ENCODE measurements at regions not wholly inside any gene's neighbourhood (a gene's known extent, or its start where the extent isn't known, plus 50 kb on each side); places are given as distances from the start of the nearest gene placed in this dataset.

DNA sequence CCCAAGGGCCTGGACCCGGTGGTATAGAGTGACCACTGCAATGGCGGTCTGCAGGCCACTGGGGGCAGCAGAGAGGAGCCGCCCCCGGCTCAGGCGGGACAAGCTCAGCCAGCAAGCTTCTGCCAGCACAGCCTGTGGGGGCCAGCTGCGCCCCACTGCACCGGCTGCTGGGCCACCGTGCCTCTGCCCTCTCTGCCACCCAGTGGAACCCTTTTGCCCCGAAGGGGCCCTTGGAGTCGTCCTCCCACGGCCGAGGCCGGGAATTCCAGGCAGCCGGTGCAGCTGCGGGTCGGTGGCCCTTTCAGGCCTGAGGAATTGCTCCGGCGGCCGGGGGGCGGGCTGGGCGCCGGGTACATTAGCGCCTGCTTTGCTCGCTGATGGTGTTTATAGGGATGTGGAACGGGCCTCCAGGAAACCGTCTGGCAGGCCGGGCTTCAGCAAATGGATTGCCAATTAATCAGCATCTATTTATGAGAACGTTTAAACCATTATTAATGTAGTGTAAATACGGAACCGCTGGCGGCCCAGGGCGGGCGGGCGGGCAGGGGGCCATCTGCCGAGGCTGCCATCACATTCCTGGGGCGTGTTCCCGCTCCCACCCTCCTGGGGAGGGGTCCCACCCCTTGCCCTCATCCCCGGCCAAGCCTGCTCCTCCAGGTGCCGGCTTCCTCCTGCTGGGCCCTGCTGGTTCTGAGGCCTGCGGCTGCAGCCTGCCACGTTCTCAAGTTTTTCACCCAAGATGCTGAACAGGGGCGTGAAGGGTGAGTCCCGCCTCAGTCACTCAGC lies 127.4 kb downstream of the BARX1 start:
- DNase-seq: peak; percentile 22

DNA sequence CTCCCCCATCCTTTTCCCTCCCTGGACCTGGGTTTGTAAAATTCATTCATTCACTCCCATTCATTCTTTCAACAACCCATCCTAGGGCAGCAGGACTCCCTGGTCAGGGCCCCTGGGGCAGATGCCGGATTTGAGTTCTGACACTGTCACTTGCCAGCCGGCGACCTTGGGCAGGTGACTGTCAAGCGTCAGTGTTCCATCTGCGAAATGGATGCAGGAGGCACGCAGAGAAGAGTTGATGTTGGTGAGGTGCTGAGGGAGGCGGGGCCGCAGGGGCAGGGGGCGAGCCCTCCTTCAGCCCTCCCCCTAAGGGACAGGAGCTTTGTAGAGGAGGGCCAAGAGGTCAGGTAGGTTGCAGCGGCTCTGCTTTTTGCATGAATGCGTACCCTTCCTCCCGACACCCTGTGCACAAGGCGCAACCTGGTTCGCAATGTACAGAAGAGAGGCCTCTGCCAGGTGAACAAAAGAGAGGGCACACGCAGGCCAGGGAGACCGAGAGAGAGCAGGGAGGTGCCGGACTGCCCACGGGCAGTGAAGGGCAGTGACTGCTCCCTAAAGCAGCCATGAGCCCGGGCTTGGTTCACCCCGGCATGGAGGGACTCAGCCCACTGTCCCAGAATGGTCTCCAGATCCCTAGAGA lies 128.1 kb downstream of the BARX1 start:
- DNase-seq: no peak

DNA sequence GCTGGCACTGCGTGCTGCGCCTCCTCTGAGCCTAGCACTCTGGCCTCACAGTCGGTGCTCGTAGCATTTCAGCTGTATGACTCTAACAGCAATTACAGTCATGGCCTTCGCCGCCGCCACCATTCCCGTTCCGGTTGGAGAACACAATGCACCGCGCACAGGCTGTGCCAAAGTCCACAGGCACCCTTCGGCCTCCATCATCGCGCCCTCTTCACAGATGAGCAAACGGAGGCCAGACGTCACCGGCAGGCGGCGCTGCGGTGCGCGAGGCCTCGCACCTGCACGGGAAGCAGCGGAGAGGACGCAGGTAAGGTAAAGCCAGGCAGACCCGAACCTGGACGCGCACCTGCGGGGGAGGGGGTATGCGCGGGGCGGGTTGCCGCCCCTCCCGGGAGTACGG lies 128.9 kb downstream of the BARX1 start:
- peak; percentile 42 for DNase-seq

DNA sequence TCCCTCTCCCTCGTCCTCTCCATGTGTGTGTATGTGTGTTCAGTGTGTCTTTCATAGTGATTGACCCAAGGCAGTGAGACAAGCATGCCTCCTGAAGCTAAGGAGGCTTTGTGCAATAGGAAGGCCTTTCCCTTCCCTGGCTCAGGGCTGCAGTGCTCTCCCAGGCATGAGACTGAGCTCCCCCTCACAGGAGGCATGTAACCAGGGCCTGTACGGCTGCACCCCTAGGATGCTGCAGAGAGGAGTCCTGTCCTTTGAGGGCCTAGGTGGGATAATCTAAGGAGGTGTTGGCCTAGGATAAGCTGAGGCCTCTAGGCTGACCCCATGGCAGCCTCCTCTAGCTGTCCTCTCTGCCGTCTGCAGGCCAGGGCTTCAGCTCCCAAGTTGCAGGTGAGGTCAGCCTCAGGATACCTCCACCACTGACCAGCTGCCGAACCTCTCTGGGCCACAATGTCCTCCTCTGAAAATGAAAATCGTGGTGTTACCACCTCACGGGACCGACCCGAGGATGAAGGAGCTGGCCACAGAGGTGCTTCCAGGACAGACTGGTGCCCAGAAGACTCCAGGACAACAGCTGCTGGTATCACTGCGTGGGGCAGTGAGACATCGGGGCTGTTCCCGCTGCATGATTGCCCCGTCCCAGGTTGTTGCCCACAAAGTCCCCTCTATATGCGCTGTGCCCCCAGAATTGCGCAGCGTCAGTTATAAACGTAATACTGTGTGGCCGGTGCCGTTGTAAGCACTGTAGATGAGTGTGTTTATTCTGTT lies 129.6 kb downstream of the BARX1 start:
- DNase-seq: no peak

DNA sequence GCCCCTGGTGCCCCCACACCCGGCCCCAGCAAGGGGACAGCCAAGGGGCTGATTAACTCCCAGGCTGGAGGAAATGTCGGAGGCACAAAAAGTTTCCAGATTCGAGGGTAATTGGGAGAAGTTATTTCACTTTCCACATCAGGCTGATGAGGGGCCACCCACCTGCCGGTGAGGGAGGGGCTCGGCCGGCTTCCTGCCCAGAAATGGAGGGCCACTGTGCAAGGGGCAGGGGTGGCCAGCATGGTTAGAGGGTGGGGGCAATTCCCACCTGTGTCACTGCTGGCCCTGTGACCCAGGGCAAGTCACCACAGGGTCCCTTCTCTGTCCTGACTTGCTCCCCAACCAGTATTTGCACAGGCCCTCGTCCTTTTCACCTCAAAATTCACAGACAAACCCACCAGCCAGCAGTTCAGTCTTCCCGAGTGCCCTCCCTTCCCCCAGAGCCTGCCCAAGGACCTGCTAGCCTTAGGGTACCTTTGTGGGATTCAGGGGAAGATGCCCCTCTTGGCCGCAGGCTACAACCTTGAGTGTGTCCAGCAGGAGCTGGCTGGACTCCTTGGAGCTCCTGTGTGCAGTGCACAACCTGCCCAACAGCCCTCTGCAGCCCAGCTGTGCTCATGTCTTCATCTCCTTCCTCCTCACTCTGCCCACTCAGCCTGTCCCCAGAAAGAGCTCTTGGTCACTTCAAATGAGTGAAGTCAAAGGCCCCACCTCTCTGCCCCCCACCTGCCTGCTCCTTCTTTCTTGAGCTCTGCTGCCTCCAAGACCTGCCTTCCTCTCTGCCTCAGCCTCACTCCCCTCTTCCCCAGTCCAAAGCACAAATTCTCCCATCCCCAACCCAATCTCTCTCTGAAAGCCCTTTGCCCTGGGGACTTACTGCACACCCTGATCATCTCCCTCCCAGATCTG lies 130.5 kb downstream of the BARX1 start:
- DNase-seq: no peak

DNA sequence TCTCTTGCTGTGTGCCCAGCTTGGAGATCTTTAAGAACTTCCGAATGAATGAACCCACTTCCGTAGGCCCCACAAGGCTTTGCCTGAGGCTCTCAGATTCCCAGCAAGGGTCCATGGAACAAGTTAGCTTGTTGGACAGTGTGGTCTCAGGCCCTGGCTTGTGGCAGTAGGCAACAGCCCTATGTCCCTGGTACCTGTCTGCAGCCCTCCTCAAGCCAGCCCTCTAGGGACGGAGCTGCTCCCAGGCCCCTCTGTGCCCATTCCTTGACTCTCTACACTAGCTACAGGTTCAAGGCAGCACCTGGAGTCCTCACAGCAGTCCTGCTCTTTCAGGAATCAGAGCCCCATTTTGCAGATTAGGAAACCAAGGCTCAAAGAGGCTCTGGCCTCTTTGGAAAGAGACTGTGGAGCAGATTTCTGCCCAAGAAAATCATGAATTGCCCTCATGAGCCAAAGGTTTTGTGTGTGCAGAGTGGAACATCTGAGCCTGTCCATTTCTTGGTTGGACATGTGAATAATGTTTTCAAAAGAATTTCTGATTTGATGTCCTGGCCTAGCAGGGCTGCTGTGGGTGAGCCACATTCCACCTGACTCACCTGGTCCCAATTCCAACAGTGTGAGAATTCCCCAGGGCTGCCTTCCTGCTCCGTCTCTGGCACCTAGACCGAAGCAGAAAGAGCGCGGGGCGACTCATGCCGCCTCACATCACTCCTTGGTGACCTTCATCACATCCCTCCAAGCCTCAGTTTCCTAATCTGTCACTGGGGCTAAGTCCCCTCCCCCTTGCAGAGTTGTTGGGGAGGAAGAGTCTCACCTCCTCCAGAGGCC lies 131.7 kb downstream of the BARX1 start:
- DNase-seq: no peak

DNA sequence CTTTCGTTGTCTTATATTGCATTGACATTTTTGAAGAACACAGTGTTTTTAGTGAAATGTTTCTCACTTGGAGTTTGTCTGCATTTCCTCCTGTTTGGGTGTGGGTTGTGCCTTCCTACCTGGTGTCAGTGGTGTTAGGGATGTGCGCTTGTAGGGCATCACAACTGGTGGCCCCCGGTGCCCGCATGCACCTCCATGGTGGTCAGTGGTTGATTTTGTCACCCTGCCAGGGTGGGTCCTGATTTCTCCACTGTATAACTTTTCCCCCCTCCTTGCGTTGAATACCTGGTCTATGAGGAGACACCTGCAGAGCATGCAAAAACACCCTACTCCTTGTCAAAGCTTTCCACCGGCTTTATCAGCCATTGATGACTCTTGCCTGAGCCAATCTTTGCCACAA lies 132.9 kb downstream of the BARX1 start:
- no peak for DNase-seq

DNA sequence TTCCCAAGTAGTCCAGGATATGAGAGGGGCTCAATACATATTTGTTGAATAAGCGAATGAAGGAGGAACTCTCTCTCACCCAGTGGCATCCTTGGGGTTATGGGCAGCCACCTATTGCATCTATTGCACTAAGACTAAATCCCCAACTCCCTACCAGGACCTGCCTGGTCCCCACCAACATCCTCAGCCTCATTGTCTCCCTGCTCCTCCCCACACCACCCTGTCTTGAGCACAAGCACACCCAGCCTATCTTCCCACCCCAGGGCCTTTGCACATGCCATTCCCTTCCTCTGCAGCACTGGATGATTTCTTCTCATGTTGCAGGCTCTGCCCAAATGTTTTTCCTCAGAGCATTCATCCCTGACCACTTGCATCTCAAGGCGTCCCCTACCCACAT lies 133.8 kb downstream of the BARX1 start:
- DNase-seq: no peak

DNA sequence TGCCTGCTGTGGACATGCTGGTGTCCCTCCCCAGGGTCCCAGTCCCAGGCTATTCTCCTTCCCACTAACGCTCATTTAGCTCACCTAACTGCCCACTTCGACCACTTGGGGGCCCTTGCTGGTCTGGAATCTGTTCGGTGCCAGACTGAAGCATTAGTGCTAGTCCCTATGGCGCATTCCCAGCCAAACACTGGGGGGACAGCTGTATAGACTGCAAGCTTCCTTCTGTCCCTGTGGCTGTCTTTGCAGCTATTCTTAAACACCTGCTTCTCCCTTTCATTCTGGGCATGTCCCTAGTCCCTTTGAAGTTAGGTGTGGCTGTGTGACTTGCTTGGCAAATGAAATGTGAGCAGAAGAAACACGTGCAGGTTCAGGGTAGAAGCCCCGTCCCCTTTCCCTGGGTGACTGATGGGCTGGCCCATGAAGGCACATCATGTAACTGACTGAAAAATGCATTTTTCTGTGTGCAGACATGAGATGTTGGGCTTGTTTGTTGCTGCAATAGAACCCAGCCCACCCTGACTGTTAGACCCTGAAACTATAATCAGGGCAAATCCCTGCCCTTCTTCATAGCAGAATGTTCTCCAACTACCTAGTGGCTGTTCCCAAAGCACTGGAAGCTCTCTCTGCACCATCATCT lies 134.4 kb downstream of the BARX1 start:
- no peak for DNase-seq

DNA sequence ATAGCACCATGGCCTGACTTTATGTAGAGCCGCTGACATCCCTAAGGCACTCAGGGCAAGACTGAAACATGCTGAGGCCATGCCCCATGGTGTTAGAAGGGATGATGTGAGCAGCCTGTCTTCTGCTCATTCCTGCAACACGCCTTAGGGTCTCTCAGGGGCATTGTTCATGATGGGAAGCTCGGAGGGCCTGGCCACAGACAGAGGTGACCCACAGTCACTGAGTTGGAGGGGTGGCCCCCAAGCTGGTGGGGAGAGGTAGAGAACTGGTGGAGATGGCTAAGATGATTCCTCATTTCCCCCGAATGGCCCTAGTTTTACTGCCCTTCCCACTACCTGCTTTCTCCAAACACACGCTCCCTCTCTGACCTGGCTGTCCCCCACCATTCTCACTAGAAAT lies 135.2 kb downstream of the BARX1 start:
- no peak for DNase-seq

DNA sequence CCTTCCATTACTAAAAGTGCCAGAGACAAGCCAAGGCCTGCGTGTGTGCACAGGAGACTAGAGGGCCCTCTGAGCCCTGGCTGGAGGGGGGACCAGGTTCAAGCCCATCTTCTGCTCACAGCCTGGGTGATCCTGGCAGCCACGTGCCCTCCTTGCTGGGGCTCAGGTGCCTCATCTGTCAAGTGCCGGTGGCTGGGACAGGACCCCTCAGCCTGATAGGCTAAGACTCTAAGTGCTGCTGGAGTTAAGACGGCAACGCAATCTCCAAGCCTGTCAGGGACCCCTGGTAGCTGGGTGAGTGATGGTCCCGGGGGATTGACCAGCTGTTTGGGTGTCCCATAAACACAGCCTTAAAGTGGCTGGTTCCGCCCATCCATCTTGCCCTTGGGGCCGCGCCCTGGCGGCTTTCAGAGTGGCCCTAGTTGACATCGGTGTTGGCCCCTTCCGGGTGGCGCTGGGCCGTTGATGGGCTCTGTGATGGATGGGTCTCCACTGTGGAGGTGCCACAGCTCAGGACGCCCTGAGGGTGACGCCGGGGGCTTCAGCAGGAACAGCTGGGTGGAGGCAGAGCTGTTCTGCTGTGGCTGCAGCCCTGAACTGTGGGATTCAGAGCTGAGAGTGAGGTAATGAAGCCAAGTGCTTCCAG lies 136.2 kb downstream of the BARX1 start:
- DNase-seq: no peak

DNA sequence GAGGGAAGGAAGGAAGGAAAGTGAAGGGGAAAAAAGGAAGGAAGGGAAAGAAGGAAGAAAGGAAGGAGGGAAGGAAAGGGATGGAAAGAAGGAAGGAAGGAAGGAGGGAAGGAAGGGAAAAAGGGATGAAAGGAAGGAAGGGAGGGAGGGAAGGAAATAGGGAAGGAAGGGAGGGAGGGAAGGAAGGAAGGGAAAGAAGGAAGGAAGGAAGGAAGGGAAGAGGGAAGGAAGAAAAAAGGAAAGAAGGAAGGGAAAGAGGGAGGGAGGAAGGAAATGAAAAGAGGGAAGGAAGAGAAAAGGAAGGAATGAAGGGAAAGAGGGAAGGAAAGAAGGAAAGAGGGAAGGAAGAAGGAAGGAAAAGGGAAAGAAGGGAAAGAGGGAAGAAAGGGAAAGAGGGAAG lies 136.9 kb downstream of the BARX1 start:
- DNase-seq: no peak

DNA sequence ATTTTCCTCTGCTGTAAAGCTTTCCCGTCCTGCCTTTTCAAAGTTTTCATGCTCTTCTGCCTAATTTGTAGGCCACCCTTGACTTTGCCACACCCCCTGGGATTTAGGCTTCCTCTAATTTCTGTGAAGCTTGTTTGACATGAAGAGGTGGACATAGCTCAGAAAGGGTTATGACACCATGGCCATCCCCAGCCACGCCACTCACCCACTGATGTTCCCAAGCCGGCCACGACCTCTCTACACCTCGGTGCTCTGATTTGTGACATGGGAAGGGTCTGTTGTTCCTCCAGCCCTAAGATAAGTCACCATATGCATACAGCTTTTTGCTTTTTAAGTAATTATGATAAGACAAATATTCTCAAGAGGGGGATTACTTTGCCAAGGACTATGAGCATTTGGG lies 139.5 kb downstream of the BARX1 start:
- no peak for DNase-seq

DNA sequence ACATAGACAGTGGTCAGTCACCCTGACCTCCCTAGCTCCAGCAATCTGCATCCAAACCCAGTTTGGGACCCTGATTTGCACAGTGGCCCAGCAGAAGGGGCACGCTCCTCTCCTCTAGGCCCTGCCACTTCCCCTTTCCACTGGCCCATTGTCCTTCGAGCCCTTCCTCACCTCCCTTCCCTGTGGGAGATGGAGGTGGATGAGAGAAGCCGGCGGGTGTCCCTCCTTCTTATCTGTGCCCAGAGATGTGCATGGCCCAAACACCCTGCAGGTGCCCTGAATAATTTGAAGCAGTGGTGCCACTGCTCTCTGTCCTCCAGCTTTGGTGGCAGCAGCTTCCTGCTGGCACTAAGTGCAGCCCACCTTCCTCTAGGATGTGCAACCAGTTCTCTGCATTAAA lies 140.0 kb downstream of the BARX1 start:
- DNase-seq: no peak

DNA sequence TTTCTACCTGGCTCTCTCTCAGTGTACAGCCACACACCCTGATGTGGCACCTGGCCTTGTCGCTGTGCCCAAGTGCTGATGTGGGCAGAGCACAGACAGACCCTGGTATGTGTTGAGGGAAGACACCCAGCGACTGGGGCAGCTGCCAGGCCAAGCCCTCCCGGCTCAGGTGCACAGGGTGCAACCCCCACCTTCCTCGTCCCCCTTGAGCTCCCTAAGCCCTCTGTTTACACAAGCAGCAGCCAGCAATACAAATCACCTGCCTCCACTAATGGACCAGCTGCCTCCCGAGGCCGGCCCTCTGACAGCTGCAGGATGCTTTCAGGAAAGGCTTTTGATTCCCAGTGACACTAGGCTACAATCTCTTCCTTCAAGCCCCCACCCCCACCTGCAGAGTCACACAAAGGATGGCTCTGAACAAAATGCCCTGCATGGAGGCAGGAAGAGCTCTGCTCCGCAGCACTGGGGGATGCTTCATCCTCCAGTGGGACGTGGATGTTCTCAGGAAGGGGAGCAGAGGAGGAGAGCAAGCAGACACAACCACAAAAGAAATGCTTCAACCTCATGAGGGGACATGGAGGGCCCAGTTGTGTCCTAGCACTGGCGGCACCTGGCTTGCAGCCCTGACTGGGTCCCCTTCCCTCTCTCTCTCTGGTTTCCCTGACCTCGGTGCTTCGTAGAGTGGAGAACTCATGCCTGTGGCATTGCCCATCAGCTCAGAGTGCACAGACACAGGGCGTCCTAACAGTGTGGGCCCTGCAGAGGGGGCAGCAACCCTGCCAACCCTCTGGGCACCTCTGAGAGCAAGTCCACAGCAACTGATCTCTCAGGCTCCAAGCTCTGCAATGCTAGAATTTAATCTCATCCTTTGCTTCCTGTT lies 140.8 kb downstream of the BARX1 start:
- no peak for DNase-seq

DNA sequence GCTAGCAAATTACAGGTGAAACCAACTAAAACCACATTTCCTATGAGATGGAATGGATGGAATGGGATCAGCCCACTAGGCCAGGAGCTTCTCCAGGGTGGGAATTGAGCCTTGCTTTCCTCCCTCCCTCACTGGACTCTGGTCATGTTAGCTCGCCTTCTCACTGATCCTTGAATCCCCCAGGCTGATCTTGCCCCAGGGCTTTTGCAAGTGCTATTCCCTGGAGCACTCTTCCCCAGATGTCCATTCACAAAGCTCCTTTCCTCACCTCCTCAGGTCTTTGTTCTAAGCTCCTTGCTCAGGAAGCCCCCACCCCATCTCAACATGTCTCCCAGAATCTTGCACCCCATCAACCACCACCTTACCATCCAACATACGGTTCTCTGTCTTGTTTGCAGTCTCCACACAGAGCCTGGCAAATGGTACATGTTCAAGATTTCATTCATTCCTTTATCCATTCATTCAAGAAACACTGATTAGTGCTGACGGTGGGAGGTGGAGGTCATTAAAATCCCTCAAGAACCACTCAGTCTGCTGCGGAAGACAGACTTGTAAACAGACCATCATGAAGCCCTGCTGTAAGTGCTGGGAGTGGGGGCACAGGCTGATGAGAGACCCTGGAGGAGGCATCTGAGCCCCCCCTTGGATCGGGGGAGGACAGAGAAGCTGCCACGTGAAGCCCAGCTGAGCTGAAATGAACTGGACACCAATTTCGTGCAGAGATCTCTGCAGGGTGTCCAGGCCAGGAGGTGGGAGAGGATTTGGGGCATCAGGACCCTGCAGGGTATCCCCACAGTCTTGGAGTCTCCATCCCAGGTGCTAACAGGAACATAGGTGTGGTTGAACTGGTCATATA lies 141.7 kb downstream of the BARX1 start:
- DNase-seq: no peak

DNA sequence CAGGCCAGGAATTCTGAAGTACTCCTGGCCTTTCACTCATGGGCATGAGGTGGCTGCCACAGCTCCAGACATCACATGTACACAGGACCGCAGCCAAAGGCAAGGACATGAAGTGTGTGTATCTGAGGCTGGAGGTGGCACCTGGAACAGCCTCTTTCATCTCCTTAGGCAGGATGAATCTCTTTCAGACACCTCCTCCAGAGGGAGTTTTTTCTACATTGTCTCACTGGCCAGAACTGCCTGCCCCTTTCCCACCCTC lies 142.8 kb downstream of the BARX1 start:
- no peak for DNase-seq

DNA sequence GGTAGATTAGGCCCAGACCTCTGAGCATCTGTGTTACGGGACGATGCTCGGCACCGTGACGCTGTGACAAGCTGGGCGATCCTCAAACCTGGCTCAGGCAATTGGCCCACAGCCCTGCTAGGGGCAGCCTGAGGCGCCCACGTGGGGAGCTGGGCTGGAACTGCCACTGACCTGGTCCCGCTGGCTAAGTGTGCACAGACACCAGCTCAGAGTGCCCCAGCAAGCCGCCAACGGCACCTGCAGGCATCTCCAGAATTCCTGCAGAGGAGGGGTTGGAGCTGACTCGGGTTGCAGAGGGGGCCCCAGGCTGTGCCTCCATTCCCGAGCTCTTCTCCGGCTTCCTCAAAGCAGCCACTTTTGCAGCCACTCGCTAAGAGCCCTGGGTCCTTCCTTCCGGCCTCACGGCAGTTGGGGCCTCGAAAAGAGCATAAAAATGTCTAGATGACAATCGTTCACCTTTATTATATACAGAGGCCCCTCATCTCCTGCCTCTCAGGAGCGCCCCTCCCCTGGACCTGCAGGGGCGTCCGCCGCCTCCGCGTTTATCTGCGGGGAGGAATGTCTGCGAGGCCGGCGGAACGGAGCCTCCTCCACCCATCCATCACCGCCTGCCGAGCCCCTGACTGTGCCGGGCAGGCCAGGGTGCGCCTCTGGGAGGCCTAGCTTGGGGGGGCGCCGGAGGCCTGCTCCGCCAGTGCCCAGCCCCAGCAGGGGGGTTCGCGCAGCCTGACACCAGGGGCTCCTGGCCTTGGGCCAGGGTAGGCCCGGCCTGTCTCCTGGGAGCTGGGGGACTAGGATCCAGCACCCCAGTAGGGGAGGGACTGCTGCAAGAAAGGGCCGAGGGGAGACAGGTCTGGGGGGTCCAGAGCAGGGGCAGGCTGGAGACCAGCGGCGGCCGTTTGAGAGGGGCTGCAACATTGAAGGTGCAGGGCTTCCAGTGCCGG lies 144.9 kb downstream of the BARX1 start:
- no peak for DNase-seq

Data from CD4-positive, alpha-beta T cell treated with Interleukin-17A for 1 hour (primary cell).